ENCODE measurements at regions not wholly inside any gene's neighbourhood (a gene's known extent, or its start where the extent isn't known, plus 50 kb on each side); places are given as distances from the start of the nearest gene placed in this dataset.

- TF ChIP-seq EZH2phosphoT487 (IDR thresholded peaks at IDR 0.05; ENCODE audit: insufficient read depth, low read depth) (no peak), EZH2 (IDR thresholded peaks at IDR 0.05; ENCODE audit: insufficient read depth, poor library complexity, severe bottlenecking) (no peak)
Observed at GRCh38 chr2:5123582-5124196, 568.5 kb upstream of the SOX11 start.

All from GM23248 (cell line).